HG03280 (cell line): ENCODE measurements at regions not wholly inside any gene's neighbourhood (a gene's known extent, or its start where the extent isn't known, plus 50 kb on each side); places are given as distances from the start of the nearest gene placed in this dataset.

Source experiments
- ATAC-seq: cut with Tn5 transposase; IDR thresholded peaks from one replicate; pipeline ENCODE4 v1.9.1; 2021; ENCODE audit warnings: mild to moderate bottlenecking, moderate library complexity; ENCODE audit not compliant: unreplicated experiment

GRCh38 chr5:174229514-174230370 is 184.2 kb downstream of the NSG2 start:
- ATAC-seq = no peak

GRCh38 chr5:174231956-174232487 is 186.5 kb downstream of the NSG2 start:
- ATAC-seq = no peak

- no peak for ATAC-seq
Measured at GRCh38 chr5:174234388-174234787, 188.9 kb downstream of the NSG2 start.

GRCh38 chr5:174235221-174236011 is 189.9 kb downstream of the NSG2 start:
- no peak for ATAC-seq

GRCh38 chr5:174236070-174236469 is 190.6 kb downstream of the NSG2 start:
- ATAC-seq = no peak

GRCh38 chr5:174239718-174240117 is 194.2 kb downstream of the NSG2 start:
- no peak for ATAC-seq

GRCh38 chr5:174242573-174242972 is 197.1 kb downstream of the NSG2 start:
- no peak for ATAC-seq

GRCh38 chr5:174243904-174244303 is 198.4 kb downstream of the NSG2 start:
- ATAC-seq = no peak

GRCh38 chr5:174245516-174246075 is 200.1 kb downstream of the NSG2 start:
- ATAC-seq = no peak

GRCh38 chr5:174246743-174247142 is 201.2 kb downstream of the NSG2 start:
- ATAC-seq = no peak

- no peak for ATAC-seq
Measured at GRCh38 chr5:174247301-174247700, 201.8 kb downstream of the NSG2 start.

- no peak for ATAC-seq
Measured at GRCh38 chr5:174251305-174252000, 205.9 kb downstream of the NSG2 start.

- ATAC-seq = no peak
Measured at GRCh38 chr5:174252121-174252520, 206.6 kb downstream of the NSG2 start.

- no peak for ATAC-seq
Measured at GRCh38 chr5:174259696-174260420, 214.4 kb downstream of the NSG2 start.

GRCh38 chr5:174271316-174271715 is 225.8 kb downstream of the NSG2 start:
- ATAC-seq = no peak

GRCh38 chr5:174272671-174273070 is 227.2 kb downstream of the NSG2 start:
- ATAC-seq = peak; percentile 5

GRCh38 chr5:174273325-174273724 is 227.8 kb downstream of the NSG2 start:
- ATAC-seq = peak; percentile 85

GRCh38 chr5:174275959-174276358 is 230.5 kb downstream of the NSG2 start:
- ATAC-seq = no peak

GRCh38 chr5:174281089-174281760 is 235.7 kb downstream of the NSG2 start:
- no peak for ATAC-seq

GRCh38 chr5:174281855-174282254 is 236.3 kb downstream of the NSG2 start:
- ATAC-seq = no peak
